IMR-90 (cell line): ENCODE measurements at regions not wholly inside any gene's neighbourhood (a gene's known extent, or its start where the extent isn't known, plus 50 kb on each side); places are given as distances from the start of the nearest gene placed in this dataset.

Source experiments
- ATAC-seq: fragments of 200-7000 bp; cut with Tn5 transposase; 2 replicates; pipeline ENCODE4 v1.9.1; 2020; ENCODE audit warnings: low read depth, mild to moderate bottlenecking, moderate library complexity
- BruUV-seq: library from RNA; stranded (reverse); fragments of 400-500 nt; replicated peaks from 2 replicates; lab custom pipeline; 2021; lab: Mats Ljungman, UMichigan
- CTCF ChIA-PET: fragments of 300-600 bp; formaldehyde crosslinking; extraction: SDS; loops from one replicate; lab custom pipeline; 2021; ENCODE audit warnings: antibody characterized with exemption; lab: Yijun Ruan, JAX
- POLR2A ChIA-PET: fragments of 300-600 bp; sonication (Branson Sonifier 250); formaldehyde crosslinking; loops from one replicate; lab custom pipeline; 2022; ENCODE audit warnings: antibody characterized with exemption; ENCODE audit not compliant: unreplicated experiment; lab: Charles Lee
- DNase-seq: peaks from one replicate; pipeline ENCODE4 v3.0.0; 2013
- H2AFZ ChIP-seq: replicated peaks from 2 replicates; pipeline ENCODE3; 2013; ENCODE audit warnings: low read length, mild to moderate bottlenecking; ENCODE audit not compliant: poor library complexity
- H2AK5ac ChIP-seq: 2 replicates; pipeline ENCODE4 v1.6.1; 2013; ENCODE audit warnings: low read depth, low read length, inconsistent platforms
- H2AK9ac ChIP-seq: replicated peaks from 2 replicates; pipeline ENCODE3; 2013; ENCODE audit warnings: mild to moderate bottlenecking, low read depth, low read length, moderate library complexity; ENCODE audit not compliant: poor library complexity
- H2BK120ac ChIP-seq: 2 replicates; pipeline ENCODE4 v1.6.1; 2013; ENCODE audit warnings: low read depth, low read length, inconsistent platforms
- H2BK15ac ChIP-seq: 3 replicates; pipeline ENCODE4 v1.6.1; 2013; ENCODE audit warnings: low read depth, low read length, inconsistent platforms
- H2BK20ac ChIP-seq: 2 replicates; pipeline ENCODE4 v1.6.1; 2013; ENCODE audit warnings: low read depth, mild to moderate bottlenecking, inconsistent platforms, low read length, moderate library complexity
- H2BK5ac ChIP-seq: 2 replicates; pipeline ENCODE4 v1.6.1; 2013; ENCODE audit warnings: mild to moderate bottlenecking, low read depth, low read length, inconsistent platforms; ENCODE audit not compliant: poor library complexity, severe bottlenecking
- H3K14ac ChIP-seq: replicated peaks from 2 replicates; pipeline ENCODE4 v1.6.1; 2013; ENCODE audit warnings: low read depth, low read length, inconsistent platforms
- H3K18ac ChIP-seq: 2 replicates; pipeline ENCODE4 v1.6.1; 2013; ENCODE audit warnings: low read depth, low read length, control low read depth
- H3K23ac ChIP-seq: 2 replicates; pipeline ENCODE4 v1.6.1; 2013; ENCODE audit warnings: low read depth, low read length, inconsistent platforms
- H3K27ac ChIP-seq: 2 replicates; pipeline ENCODE4 v1.5.1; 2013; ENCODE audit warnings: mild to moderate bottlenecking, control low read depth, low read length; ENCODE audit not compliant: insufficient read depth
- H3K27me3 ChIP-seq: 2 replicates; pipeline ENCODE4 v1.6.1; 2013; ENCODE audit warnings: low read length; ENCODE audit not compliant: control insufficient read depth, insufficient read depth
- H3K36me3 ChIP-seq: 2 replicates; pipeline ENCODE4 v1.6.1; 2013; ENCODE audit warnings: low read length, mixed read lengths; ENCODE audit not compliant: control insufficient read depth, insufficient read depth
- H3K4ac ChIP-seq: 2 replicates; pipeline ENCODE4 v1.6.1; 2013; ENCODE audit warnings: low read depth, low read length, inconsistent platforms
- H3K4me1 ChIP-seq: 2 replicates; pipeline ENCODE4 v1.6.1; 2013; ENCODE audit warnings: low read length, mixed read lengths; ENCODE audit not compliant: control insufficient read depth, insufficient read depth
- H3K4me2 ChIP-seq: 2 replicates; pipeline ENCODE4 v1.6.1; 2013; ENCODE audit warnings: low read depth, mild to moderate bottlenecking, control low read depth, low read length, moderate library complexity
- H3K4me3 ChIP-seq: 2 replicates; pipeline ENCODE4 v1.5.1; 2013; ENCODE audit warnings: low read depth, mild to moderate bottlenecking, control low read depth, low read length, moderate library complexity; ENCODE audit not compliant: insufficient read depth
- H3K56ac ChIP-seq: 2 replicates; pipeline ENCODE4 v1.6.1; 2013; ENCODE audit warnings: low read length, inconsistent platforms; ENCODE audit not compliant: insufficient read depth; ENCODE audit errors: extremely low read depth
- H3K79me1 ChIP-seq, 2 experiments: 2 replicates each; pipeline ENCODE4 v1.6.1; 2013; ENCODE audit warnings: low read length in 2 of 2, inconsistent platforms in 1 of 2, low read depth in 1 of 2
- H3K9ac ChIP-seq: 2 replicates; pipeline ENCODE4 v1.6.1; 2013; ENCODE audit warnings: low read depth, low read length, control low read depth
- H3K9me1 ChIP-seq: 2 replicates; pipeline ENCODE4 v1.6.1; 2013; ENCODE audit warnings: low read length, inconsistent platforms; ENCODE audit not compliant: insufficient read depth
- H3K9me3 ChIP-seq: 2 replicates; pipeline ENCODE4 v1.6.1; 2013; ENCODE audit warnings: low read length; ENCODE audit not compliant: control insufficient read depth, insufficient read depth
- H4K20me1 ChIP-seq: 2 replicates; pipeline ENCODE4 v1.6.1; 2013; ENCODE audit warnings: low read length, inconsistent platforms; ENCODE audit not compliant: insufficient read depth
- H4K5ac ChIP-seq: 2 replicates; pipeline ENCODE4 v1.6.1; 2013; ENCODE audit warnings: mild to moderate bottlenecking, low read depth, low read length, control low read depth
- H4K8ac ChIP-seq, 2 experiments: 2 replicates each; pipeline ENCODE4 v1.6.1; 2013; ENCODE audit warnings: low read depth in 2 of 2, low read length in 2 of 2, control low read depth in 1 of 2, inconsistent platforms in 1 of 2
- H4K91ac ChIP-seq: 2 replicates; pipeline ENCODE4 v1.6.1; 2013; ENCODE audit warnings: low read depth, low read length, inconsistent platforms; ENCODE audit not compliant: insufficient read depth
- CEBPB ChIP-seq: IDR thresholded peaks from 2 replicates; pipeline ENCODE4 v1.6.1; 2012; ENCODE audit warnings: low read depth, low read length, improper control_type of control experiment
- CHD1 ChIP-seq: IDR thresholded peaks from 2 replicates; pipeline ENCODE4 v1.6.1; 2012; ENCODE audit warnings: low read depth, low read length, improper control_type of control experiment
- CTCF ChIP-seq: conservative IDR thresholded peaks from 2 replicates; pipeline ENCODE4 v1.5.1; 2012; ENCODE audit warnings: mild to moderate bottlenecking, low read depth, low read length, improper control_type of control experiment
- MAFK ChIP-seq: IDR thresholded peaks from 2 replicates; pipeline ENCODE4 v1.6.1; 2012; ENCODE audit warnings: low read depth, low read length, improper control_type of control experiment
- MAZ ChIP-seq: IDR thresholded peaks from 2 replicates; pipeline ENCODE4 v1.6.1; 2012; ENCODE audit warnings: low read depth, mild to moderate bottlenecking, low read length, improper control_type of control experiment, moderate library complexity, borderline replicate concordance
- MXI1 ChIP-seq: IDR thresholded peaks from 2 replicates; pipeline ENCODE4 v1.6.1; 2012; ENCODE audit warnings: low read depth, mild to moderate bottlenecking, low read length, moderate library complexity, borderline replicate concordance
- POLR2A ChIP-seq: IDR thresholded peaks from 2 replicates; pipeline ENCODE4 v1.6.1; 2012; ENCODE audit warnings: mild to moderate bottlenecking, low read depth, low read length
- RAD21 ChIP-seq: IDR thresholded peaks from 2 replicates; pipeline ENCODE4 v1.6.1; 2012; ENCODE audit warnings: low read length, improper control_type of control experiment
- SMC3 ChIP-seq: fragments of 150-350 bp; IDR thresholded peaks from 2 replicates; pipeline ENCODE4 v1.6.1; 2016; ENCODE audit warnings: low read depth, mild to moderate bottlenecking, antibody characterized with exemption, low read length, moderate library complexity
- USF2 ChIP-seq: fragments of 150-350 bp; IDR thresholded peaks from 2 replicates; pipeline ENCODE4 v1.6.1; 2017; ENCODE audit warnings: mild to moderate bottlenecking, antibody characterized with exemption, low read length, low read depth
- WGBS, 2 experiments: methylation state at CpG; one replicate each; pipeline versions ENCODE4 v1.1.5 to v1.1.7; 2013; ENCODE audit warnings: missing lambda C conversion rate in 2 of 2; ENCODE audit not compliant: insufficient read length in 1 of 2; ENCODE audit errors: extremely low coverage in 2 of 2; 5-methylcytosine and 5-hydroxymethylcytosine counted together
- dilution Hi-C: fragments of 300-500 bp; cut with HindIII; formaldehyde crosslinking; loops from one replicate; pipeline ENCODE4 v1.14.3; 2018; ENCODE audit warnings: low sequenced_read_pairs; ENCODE audit not compliant: unreplicated experiment
- in situ Hi-C: fragments of 300-500 bp; cut with MboI; formaldehyde crosslinking; loops from 3 replicates; pipeline ENCODE4 v1.14.3; 2019; ENCODE audit warnings: low sequenced_read_pairs, inconsistent platforms, mixed read lengths
- intact Hi-C: fragments of 100-400 bp; cut with micrococcal nuclease; formaldehyde crosslinking; loops from 2 replicates; pipeline ENCODE4 v1.10.0; 2022
- TF ChIP-seq, protein P1 (sequence below): fragments of 150-350 bp; IDR thresholded peaks from 2 replicates; pipeline ENCODE4 v1.6.1; 2016; ENCODE audit warnings: low read depth, mild to moderate bottlenecking, low read length, moderate library complexity, borderline replicate concordance

- Histone ChIP-seq H3K79me1 (no peaks in the 10 kb centered on the region), H4K5ac (no peak overlapping the region), H3K4me2 (no peak overlapping the region), H2BK20ac (no peak overlapping the region), H4K20me1 (no peaks in the 10 kb centered on the region), H3K4ac (no peak overlapping the region), H2BK5ac (no peak overlapping the region), H2AFZ (no peak overlapping the region), H2BK15ac (no peak overlapping the region), H3K4me3 (no peak overlapping the region), H3K27me3 (no peaks in the 10 kb centered on the region), H3K36me3 (no peaks in the 10 kb centered on the region), H3K23ac (no peak overlapping the region), H3K18ac (no peak overlapping the region), H3K4me1 (no peaks in the 10 kb centered on the region), H3K27ac (no peak overlapping the region), H3K9me3 (no peaks in the 10 kb centered on the region), H3K9ac (no peak overlapping the region), H3K56ac (no peak overlapping the region), H4K91ac (no peak overlapping the region), H2AK9ac (no peak overlapping the region), H3K9me1 (no peaks in the 10 kb centered on the region), H3K14ac (no peak overlapping the region), H2AK5ac (no peak overlapping the region), H4K8ac (no peak overlapping the region), H2BK120ac (no peak overlapping the region)
- DNase-seq (no peak), ATAC-seq (no peak)
- BruUV-seq: no TSS peak
- dilution Hi-C loops: no loop called here
- in situ Hi-C loops: no loop called here
- TF ChIP-seq RAD21 (no peak), CTCF (no peak), POLR2A (no peak), CHD1 (no peak), CEBPB (no peak), MAFK (no peak), USF2 (no peak), MAZ (no peak), MXI1 (no peak), SMC3 (no peak)
- TF ChIP-seq, protein P1, sequence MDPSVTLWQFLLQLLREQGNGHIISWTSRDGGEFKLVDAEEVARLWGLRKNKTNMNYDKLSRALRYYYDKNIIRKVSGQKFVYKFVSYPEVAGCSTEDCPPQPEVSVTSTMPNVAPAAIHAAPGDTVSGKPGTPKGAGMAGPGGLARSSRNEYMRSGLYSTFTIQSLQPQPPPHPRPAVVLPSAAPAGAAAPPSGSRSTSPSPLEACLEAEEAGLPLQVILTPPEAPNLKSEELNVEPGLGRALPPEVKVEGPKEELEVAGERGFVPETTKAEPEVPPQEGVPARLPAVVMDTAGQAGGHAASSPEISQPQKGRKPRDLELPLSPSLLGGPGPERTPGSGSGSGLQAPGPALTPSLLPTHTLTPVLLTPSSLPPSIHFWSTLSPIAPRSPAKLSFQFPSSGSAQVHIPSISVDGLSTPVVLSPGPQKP: no peak
- no CpG with 5 or more reads among the region's 1 CpG for WGBS, 2 experiments
- intact Hi-C loops: loop anchor here (1.0 kb wide), 1 partner anchor 35 kb away; no protein-coding TSS in a partner anchor
- CTCF ChIA-PET: no interaction called here
- POLR2A ChIA-PET: no interaction called here
Observed at GRCh38 chr1:189405419-189405818, 1072.2 kb downstream of the BRINP3 start.
